PC-3 (cell line): ENCODE measurements at regions not wholly inside any gene's neighbourhood (a gene's known extent, or its start where the extent isn't known, plus 50 kb on each side); places are given as distances from the start of the nearest gene placed in this dataset.

Experiments used
- ATAC-seq: fragments of 200-7000 bp; cut with Tn5 transposase; 2 replicates; pipeline ENCODE4 v1.9.1; 2020; ENCODE audit warnings: mild to moderate bottlenecking, moderate library complexity
- BruUV-seq: library from RNA; stranded (reverse); fragments of 400-500 nt; replicated peaks from 2 replicates; lab custom pipeline; 2021; lab: Mats Ljungman, UMichigan
- CTCF ChIA-PET: fragments of 300-600 bp; sonication (Branson Sonifier 250); formaldehyde crosslinking; loops from one replicate; lab custom pipeline; 2022; ENCODE audit warnings: antibody characterized with exemption; lab: Charles Lee
- POLR2A ChIA-PET: fragments of 300-600 bp; sonication (Branson Sonifier 250); formaldehyde crosslinking; loops from one replicate; lab custom pipeline; 2022; ENCODE audit warnings: antibody characterized with exemption; ENCODE audit not compliant: unreplicated experiment; lab: Charles Lee
- DNase-seq: peaks from one replicate; pipeline ENCODE4 v3.0.0-alpha.2; 2015
- H2AFZ ChIP-seq: fragments of 300-600 bp; sonication (generic); 2 replicates; pipeline ENCODE4 v1.6.0; 2016; ENCODE audit warnings: antibody characterized with exemption, low read length
- H3F3A ChIP-seq: fragments of 300-600 bp; sonication (generic); one replicate; pipeline ENCODE4 v1.6.0; 2017; ENCODE audit warnings: antibody characterized with exemption, low read length, control low read depth, mild to moderate bottlenecking; ENCODE audit not compliant: unreplicated experiment
- H3K27ac ChIP-seq: fragments of 300-600 bp; sonication (generic); 2 replicates; pipeline ENCODE4 v1.5.1; 2016; ENCODE audit warnings: mild to moderate bottlenecking, low read length
- H3K27me3 ChIP-seq: fragments of 300-600 bp; sonication (generic); 2 replicates; pipeline ENCODE4 v1.6.1; 2016; ENCODE audit warnings: low read length, mixed read lengths
- H3K36me3 ChIP-seq: fragments of 300-600 bp; sonication (generic); 2 replicates; pipeline ENCODE4 v1.6.1; 2016; ENCODE audit warnings: low read depth, mixed run types, low read length, mixed read lengths
- H3K4me1 ChIP-seq: fragments of 300-600 bp; sonication (generic); 2 replicates; pipeline ENCODE4 v1.5.1; 2016; ENCODE audit warnings: low read length; ENCODE audit not compliant: insufficient read depth
- H3K4me2 ChIP-seq: fragments of 300-600 bp; sonication (generic); 2 replicates; pipeline ENCODE4 v1.6.0; 2016; ENCODE audit warnings: low read length
- H3K4me3 ChIP-seq: fragments of 300-600 bp; sonication (generic); 2 replicates; pipeline ENCODE4 v1.5.1; 2016; ENCODE audit warnings: mild to moderate bottlenecking, low read length, mixed read lengths
- H3K79me2 ChIP-seq: fragments of 300-600 bp; sonication (generic); 2 replicates; pipeline ENCODE4 v1.6.1; 2017; ENCODE audit warnings: low read length, mixed read lengths
- H3K9ac ChIP-seq: fragments of 300-600 bp; sonication (generic); 2 replicates; pipeline ENCODE4 v1.6.0; 2016; ENCODE audit warnings: mild to moderate bottlenecking, low read length
- H3K9me2 ChIP-seq: fragments of 300-600 bp; sonication (generic); replicated peaks from 2 replicates; pipeline ENCODE4 v1.6.1; 2016; ENCODE audit warnings: mixed run types, low read length, mixed read lengths
- H3K9me3 ChIP-seq: fragments of 300-600 bp; sonication (generic); 2 replicates; pipeline ENCODE4 v1.6.1; 2016; ENCODE audit warnings: low read length, mixed read lengths
- H4K20me1 ChIP-seq: fragments of 300-600 bp; sonication (generic); 2 replicates; pipeline ENCODE4 v1.6.1; 2016; ENCODE audit warnings: low read length, mixed read lengths
- EZH2 ChIP-seq: fragments of 300-600 bp; sonication (generic); IDR thresholded peaks from one replicate; pipeline ENCODE4 v1.6.1; 2017; ENCODE audit warnings: antibody characterized with exemption, mild to moderate bottlenecking, low read length; ENCODE audit not compliant: unreplicated experiment
- EZH2phosphoT487 ChIP-seq: fragments of 300-600 bp; sonication (generic); IDR thresholded peaks from 2 replicates; pipeline ENCODE4 v1.6.1; 2018; ENCODE audit warnings: mild to moderate bottlenecking, antibody characterized with exemption, low read length, borderline replicate concordance
- intact Hi-C: fragments of 100-400 bp; cut with micrococcal nuclease; formaldehyde crosslinking; loops from 2 replicates; pipeline ENCODE4 v1.9.0; 2023
- TF ChIP-seq, protein P1 (sequence below): fragments of 300-600 bp; sonication (generic); conservative IDR thresholded peaks from 2 replicates; pipeline ENCODE4 v1.5.1; 2017; ENCODE audit warnings: antibody characterized with exemption, low read depth, mild to moderate bottlenecking, low read length

DNA sequence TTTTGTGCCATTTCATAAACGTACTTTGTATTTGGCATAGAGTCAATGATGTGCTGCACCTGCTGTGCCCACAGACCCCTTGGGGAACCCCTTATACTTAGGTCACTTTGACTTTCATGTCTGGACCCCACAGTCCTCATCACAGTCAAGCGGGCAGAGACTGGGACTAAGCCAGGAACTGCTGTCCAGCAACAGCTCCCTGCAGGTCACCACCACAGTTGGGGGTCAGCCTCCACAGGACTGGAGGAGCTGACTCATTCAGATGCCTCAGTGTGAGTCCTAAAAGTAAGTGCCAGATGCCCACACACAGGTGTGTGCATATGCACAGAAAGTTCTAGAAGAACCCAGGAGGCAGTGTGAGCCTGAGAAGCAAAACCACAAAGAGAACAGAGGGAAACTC is 339.8 kb downstream of the GABRB3 start:
- no peak for TF ChIP-seq EZH2phosphoT487
- no peak for TF ChIP-seq EZH2
- TF ChIP-seq, protein P1, sequence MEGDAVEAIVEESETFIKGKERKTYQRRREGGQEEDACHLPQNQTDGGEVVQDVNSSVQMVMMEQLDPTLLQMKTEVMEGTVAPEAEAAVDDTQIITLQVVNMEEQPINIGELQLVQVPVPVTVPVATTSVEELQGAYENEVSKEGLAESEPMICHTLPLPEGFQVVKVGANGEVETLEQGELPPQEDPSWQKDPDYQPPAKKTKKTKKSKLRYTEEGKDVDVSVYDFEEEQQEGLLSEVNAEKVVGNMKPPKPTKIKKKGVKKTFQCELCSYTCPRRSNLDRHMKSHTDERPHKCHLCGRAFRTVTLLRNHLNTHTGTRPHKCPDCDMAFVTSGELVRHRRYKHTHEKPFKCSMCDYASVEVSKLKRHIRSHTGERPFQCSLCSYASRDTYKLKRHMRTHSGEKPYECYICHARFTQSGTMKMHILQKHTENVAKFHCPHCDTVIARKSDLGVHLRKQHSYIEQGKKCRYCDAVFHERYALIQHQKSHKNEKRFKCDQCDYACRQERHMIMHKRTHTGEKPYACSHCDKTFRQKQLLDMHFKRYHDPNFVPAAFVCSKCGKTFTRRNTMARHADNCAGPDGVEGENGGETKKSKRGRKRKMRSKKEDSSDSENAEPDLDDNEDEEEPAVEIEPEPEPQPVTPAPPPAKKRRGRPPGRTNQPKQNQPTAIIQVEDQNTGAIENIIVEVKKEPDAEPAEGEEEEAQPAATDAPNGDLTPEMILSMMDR = no peak
- H3K4me3 ChIP-seq = no peak overlapping the region
- CTCF ChIA-PET = no interaction called here
- POLR2A ChIA-PET = no interaction called here
- H3K36me3 ChIP-seq = no peaks in the 10 kb centered on the region
- no peak overlapping the region for H3K27ac ChIP-seq
- DNase-seq = no peak
- no peak overlapping the region for H2AFZ ChIP-seq
- no peak for ATAC-seq
- no peaks in the 10 kb centered on the region for H3K4me1 ChIP-seq
- 0 out of 2 replicates have a peak, but pooled peaks cover 3% of the 10 kb centered on the region for H3K9me3 ChIP-seq
- no peaks in the 10 kb centered on the region for H3K79me2 ChIP-seq
- no peaks in the 10 kb centered on the region for H3F3A ChIP-seq
- intact Hi-C loops = no loop called here
- no peak overlapping the region for H3K4me2 ChIP-seq
- no peaks in the 10 kb centered on the region for H3K9me2 ChIP-seq
- no peaks in the 10 kb centered on the region for H4K20me1 ChIP-seq
- no peaks in the 10 kb centered on the region for H3K27me3 ChIP-seq
- no peak overlapping the region for H3K9ac ChIP-seq
- no TSS peak for BruUV-seq

GRCh38 chr15:26421065-26421464 is 351.8 kb downstream of the GABRB3 start:
- POLR2A ChIA-PET = no interaction called here
- BruUV-seq = no TSS peak
- H3F3A ChIP-seq = no peaks in the 10 kb centered on the region

GRCh38 chr15:26395624-26396023 is 377.2 kb downstream of the GABRB3 start:
- POLR2A ChIA-PET = no interaction called here
- Histone ChIP-seq H2AFZ (no peak overlapping the region), H3K79me2 (no peaks in the 10 kb centered on the region), H3K4me2 (no peak overlapping the region), H3K9ac (no peak overlapping the region), H3K4me3 (no peak overlapping the region), H3F3A (no peaks in the 10 kb centered on the region), H3K9me2 (no peaks in the 10 kb centered on the region), H3K9me3 (no peaks in the 10 kb centered on the region), H3K36me3 (no peaks in the 10 kb centered on the region), H3K27me3 (no peaks in the 10 kb centered on the region; the same call in 1 of the 2 replicates), H3K4me1 (no peaks in the 10 kb centered on the region), H4K20me1 (no peaks in the 10 kb centered on the region), H3K27ac (no peak overlapping the region)
- BruUV-seq = no TSS peak
- DNase-seq = no peak
- ATAC-seq = no peak
- TF ChIP-seq EZH2 (no peak), EZH2phosphoT487 (no peak)
- TF ChIP-seq, protein P1 = no peak
- intact Hi-C loops = no loop called here
- CTCF ChIA-PET = no interaction called here

More at GRCh38 chr15:26421065-26421464, 351.8 kb downstream of the GABRB3 start:
- Histone ChIP-seq H3K36me3 (no peaks in the 10 kb centered on the region), H3K27me3 (no peaks in the 10 kb centered on the region), H3K79me2 (no peaks in the 10 kb centered on the region), H3K4me2 (no peak overlapping the region), H2AFZ (no peak overlapping the region), H3K9me2 (no peaks in the 10 kb centered on the region), H3K4me1 (no peaks in the 10 kb centered on the region), H3K4me3 (no peak overlapping the region), H3K9ac (no peak overlapping the region), H3K9me3 (peaks cover 21% of the 10 kb centered on the region; the same call in 1 of the 2 replicates), H3K27ac (no peak overlapping the region), H4K20me1 (no peaks in the 10 kb centered on the region)
- CTCF ChIA-PET = no interaction called here
- DNase-seq (no peak), ATAC-seq (no peak)
- intact Hi-C loops = no loop called here
- TF ChIP-seq, protein P1 = no peak
- TF ChIP-seq EZH2 (no peak), EZH2phosphoT487 (no peak)
